Osteocyte (in vitro differentiated cells): ENCODE measurements at regions not wholly inside any gene's neighbourhood (a gene's known extent, or its start where the extent isn't known, plus 50 kb on each side); places are given as distances from the start of the nearest gene placed in this dataset.

ENCODE experiments used
- DNase-seq: peaks from one replicate; pipeline ENCODE4 v3.0.0; 2021; ENCODE audit warnings: mixed read lengths; ENCODE audit not compliant: unreplicated experiment; ENCODE audit errors: extremely low spot score
- H3K27ac Mint-ChIP-seq: one replicate; pipeline ENCODE4 v1.8.0; 2021; ENCODE audit warnings: mild to moderate bottlenecking, mixed read lengths; ENCODE audit not compliant: unreplicated experiment
- H3K27me3 Mint-ChIP-seq: one replicate; pipeline ENCODE4 v1.8.0; 2021; ENCODE audit warnings: mixed read lengths; ENCODE audit not compliant: unreplicated experiment
- H3K36me3 Mint-ChIP-seq: one replicate; pipeline ENCODE4 v1.8.0; 2021; ENCODE audit warnings: mixed read lengths; ENCODE audit not compliant: unreplicated experiment
- H3K4me1 Mint-ChIP-seq: one replicate; pipeline ENCODE4 v1.8.0; 2021; ENCODE audit warnings: mixed read lengths; ENCODE audit not compliant: unreplicated experiment
- H3K4me3 Mint-ChIP-seq: one replicate; pipeline ENCODE4 v1.8.0; 2021; ENCODE audit warnings: mild to moderate bottlenecking, moderate library complexity, mixed read lengths; ENCODE audit not compliant: unreplicated experiment
- H3K9me3 Mint-ChIP-seq: one replicate; pipeline ENCODE4 v1.8.0; 2021; ENCODE audit warnings: mixed read lengths; ENCODE audit not compliant: unreplicated experiment
- CTCF ChIP-seq: fragments of 200-600 bp; sonication (generic); IDR thresholded peaks from 2 replicates; pipeline ENCODE4 v1.5.0; 2021; ENCODE audit warnings: antibody characterized with exemption, mild to moderate bottlenecking, moderate library complexity

- H3K27ac Mint-ChIP-seq = no peak overlapping the region
- H3K9me3 Mint-ChIP-seq = no peaks in the 10 kb centered on the region
- no peaks in the 10 kb centered on the region for H3K27me3 Mint-ChIP-seq
- no peak overlapping the region for H3K4me3 Mint-ChIP-seq
- peaks cover 15% of the 10 kb centered on the region for H3K4me1 Mint-ChIP-seq
- no peaks in the 10 kb centered on the region for H3K36me3 Mint-ChIP-seq
- DNase-seq = no peak
- no peak for TF ChIP-seq CTCF
Measured at GRCh38 chr5:54772231-54772630, 213.2 kb downstream of the ESM1 start.

- no peak overlapping the region for H3K4me3 Mint-ChIP-seq
- no peaks in the 10 kb centered on the region for H3K27me3 Mint-ChIP-seq
- H3K4me1 Mint-ChIP-seq = peaks cover 15% of the 10 kb centered on the region
Measured at GRCh38 chr5:54769746-54770145, 215.6 kb downstream of the ESM1 start.

GRCh38 chr5:54769072-54769471, 216.3 kb downstream of the ESM1 start:
- Mint-ChIP-seq H3K4me1 (peaks cover 15% of the 10 kb centered on the region), H3K9me3 (no peaks in the 10 kb centered on the region), H3K36me3 (no peaks in the 10 kb centered on the region), H3K4me3 (no peak overlapping the region), H3K27me3 (no peaks in the 10 kb centered on the region), H3K27ac (no peak overlapping the region)
- DNase-seq = no peak
- no peak for TF ChIP-seq CTCF

More at GRCh38 chr5:54769746-54770145, 215.6 kb downstream of the ESM1 start:
- no peak for DNase-seq
- TF ChIP-seq CTCF = no peak
- H3K9me3 Mint-ChIP-seq = no peaks in the 10 kb centered on the region
- H3K27ac Mint-ChIP-seq = no peak overlapping the region
- H3K36me3 Mint-ChIP-seq = no peaks in the 10 kb centered on the region

GRCh38 chr5:54766748-54767147, 218.6 kb downstream of the ESM1 start:
- no peak overlapping the region for H3K4me3 Mint-ChIP-seq
- H3K9me3 Mint-ChIP-seq = no peaks in the 10 kb centered on the region
- no peak for TF ChIP-seq CTCF
- no peak for DNase-seq
- peaks cover 13% of the 10 kb centered on the region for H3K4me1 Mint-ChIP-seq
- H3K27me3 Mint-ChIP-seq = no peaks in the 10 kb centered on the region
- no peaks in the 10 kb centered on the region for H3K36me3 Mint-ChIP-seq
- H3K27ac Mint-ChIP-seq = no peak overlapping the region

GRCh38 chr5:54765165-54766028, 220.0 kb downstream of the ESM1 start:
- Mint-ChIP-seq H3K36me3 (no peaks in the 10 kb centered on the region), H3K9me3 (no peaks in the 10 kb centered on the region), H3K4me3 (no peak overlapping the region), H3K4me1 (peaks cover 19% of the 10 kb centered on the region), H3K27me3 (no peaks in the 10 kb centered on the region), H3K27ac (no peak overlapping the region)
- DNase-seq = no peak
- no peak for TF ChIP-seq CTCF
